H1 (cell line): ENCODE measurements at regions not wholly inside any gene's neighbourhood (a gene's known extent, or its start where the extent isn't known, plus 50 kb on each side); places are given as distances from the start of the nearest gene placed in this dataset.

Experiments
- CTCF ChIA-PET: fragments of 300-600 bp; sonication (Branson Sonifier 250); formaldehyde crosslinking; loops from one replicate; lab custom pipeline; 2021; ENCODE audit not compliant: partially characterized antibody; lab: Charles Lee
- POLR2A ChIA-PET: fragments of 300-600 bp; sonication (Branson Sonifier 250); formaldehyde crosslinking; loops from one replicate; lab custom pipeline; 2021; ENCODE audit warnings: inconsistent platforms; ENCODE audit not compliant: partially characterized antibody; lab: Charles Lee
- DNase-seq, 2 experiments: peaks; one replicate each; pipeline versions ENCODE4 v3.0.0 to v3.0.0-alpha.2; 2010 to 2022; ENCODE audit warnings: low spot score in 2 of 2, low read depth in 1 of 2, mixed read lengths in 1 of 2
- FAIRE-seq: peaks from 2 replicates; lab custom pipeline; 2011; peaks lifted over from hg19 to GRCh38; lab: Jason Lieb, UNC
- H2AFZ ChIP-seq: 2 replicates; pipeline ENCODE4 v1.8.1; 2012; ENCODE audit warnings: low read length, inconsistent platforms
- H2AK5ac ChIP-seq: 2 replicates; pipeline ENCODE4 v1.6.1; 2013; ENCODE audit warnings: low read depth, low read length
- H2BK120ac ChIP-seq: replicated peaks from 2 replicates; pipeline ENCODE3; 2013; ENCODE audit warnings: low read depth, low read length, inconsistent platforms
- H2BK12ac ChIP-seq: 2 replicates; pipeline ENCODE4 v1.6.1; 2013; ENCODE audit warnings: low read depth, low read length
- H2BK15ac ChIP-seq: 2 replicates; pipeline ENCODE4 v1.6.1; 2013; ENCODE audit warnings: low read length
- H2BK20ac ChIP-seq: 2 replicates; pipeline ENCODE4 v1.6.1; 2013; ENCODE audit warnings: low read length
- H2BK5ac ChIP-seq: 2 replicates; pipeline ENCODE4 v1.6.1; 2013; ENCODE audit warnings: low read depth, low read length
- H3K14ac ChIP-seq: 2 replicates; pipeline ENCODE4 v1.6.1; 2013; ENCODE audit warnings: inconsistent platforms; ENCODE audit not compliant: insufficient read length
- H3K18ac ChIP-seq: 2 replicates; pipeline ENCODE4 v1.6.1; 2013; ENCODE audit warnings: low read length; ENCODE audit errors: extremely low read depth
- H3K23ac ChIP-seq: 2 replicates; pipeline ENCODE4 v1.6.1; 2013; ENCODE audit warnings: inconsistent platforms; ENCODE audit not compliant: insufficient read length
- H3K23me2 ChIP-seq: 2 replicates; pipeline ENCODE4 v1.6.1; 2013; ENCODE audit warnings: low read depth, low read length
- H3K27ac ChIP-seq: 2 replicates; pipeline ENCODE4 v1.6.1; 2011; ENCODE audit warnings: low read depth, low read length, inconsistent platforms
- H3K27me3 ChIP-seq, 4 experiments: replicated peaks in 1 of 4; 1 replicate in 1 of 4; 2 replicates in 3 of 4; pipeline versions ENCODE4 v1.6.1 to v1.8.1; 2011 to 2013; ENCODE audit warnings: low read length in 3 of 4, mild to moderate bottlenecking in 3 of 4, inconsistent platforms in 2 of 4, mixed read lengths in 2 of 4, moderate library complexity in 1 of 4; ENCODE audit not compliant: control insufficient read depth in 3 of 4, insufficient read depth in 3 of 4; ENCODE audit errors: extremely low read depth in 1 of 4
- H3K36me3 ChIP-seq, 4 experiments: 2 replicates each; pipeline versions ENCODE4 v1.6.1 to v1.8.1; 2011 to 2013; ENCODE audit warnings: mild to moderate bottlenecking in 4 of 4, low read length in 3 of 4, moderate library complexity in 2 of 4, control low read depth in 1 of 4, inconsistent platforms in 1 of 4; ENCODE audit not compliant: insufficient read depth in 4 of 4, control insufficient read depth in 2 of 4
- H3K4ac ChIP-seq: replicated peaks from 2 replicates; pipeline ENCODE3; 2013; ENCODE audit warnings: low read length, low read depth, mixed read lengths, inconsistent platforms; ENCODE audit not compliant: insufficient read length
- H3K4me1 ChIP-seq, 4 experiments: replicated peaks in 1 of 4; 1 replicate in 1 of 4; 2 replicates in 3 of 4; pipeline versions ENCODE4 v1.6.1 to v1.8.1; 2011 to 2013; ENCODE audit warnings: low read length in 3 of 4, inconsistent platforms in 2 of 4, mixed read lengths in 1 of 4; ENCODE audit not compliant: insufficient read depth in 4 of 4, control insufficient read depth in 3 of 4
- H3K4me2 ChIP-seq, 2 experiments: 2 replicates each; pipeline versions ENCODE4 v1.6.1 to v1.8.1; 2011 to 2013; ENCODE audit warnings: low read depth in 2 of 2, low read length in 2 of 2, control low read depth in 1 of 2, inconsistent platforms in 1 of 2, mild to moderate bottlenecking in 1 of 2; ENCODE audit not compliant: insufficient read depth in 1 of 2
- H3K4me3 ChIP-seq, 4 experiments: fragments of 200-600, 300-600 bp in 1 of 4; sonication (generic), shearing (Covaris generic), sonication (Bioruptor Twin) in 1 of 4; 2 replicates each; pipeline versions ENCODE4 v1.5.1 to v1.8.1; 2011 to 2016; ENCODE audit warnings: low read length in 4 of 4, low read depth in 3 of 4, control low read depth in 2 of 4, inconsistent platforms in 2 of 4, mild to moderate bottlenecking in 2 of 4, mixed read lengths in 1 of 4, moderate library complexity in 1 of 4; ENCODE audit not compliant: insufficient read depth in 2 of 4; ENCODE audit errors: extremely low read depth in 1 of 4
- H3K56ac ChIP-seq: replicated peaks from 2 replicates; pipeline ENCODE3; 2013; ENCODE audit warnings: low read depth, mild to moderate bottlenecking, mixed read lengths, low read length, inconsistent platforms; ENCODE audit not compliant: insufficient read length
- H3K79me1 ChIP-seq: 2 replicates; pipeline ENCODE4 v1.6.1; 2013; ENCODE audit warnings: low read depth, low read length, control low read depth
- H3K79me2 ChIP-seq, 2 experiments: 2 replicates each; pipeline versions ENCODE4 v1.6.1 to v1.8.1; 2012 to 2013; ENCODE audit warnings: low read length in 2 of 2, mild to moderate bottlenecking in 2 of 2, inconsistent platforms in 1 of 2; ENCODE audit not compliant: insufficient read depth in 2 of 2, control insufficient read depth in 1 of 2
- H3K9ac ChIP-seq, 4 experiments: replicated peaks in 1 of 4; 1 replicate in 1 of 4; 2 replicates in 3 of 4; pipeline versions ENCODE4 v1.6.1 to v1.8.1; 2011 to 2013; ENCODE audit warnings: low read depth in 3 of 4, low read length in 3 of 4, control low read depth in 2 of 4, mild to moderate bottlenecking in 2 of 4, moderate library complexity in 2 of 4, inconsistent platforms in 1 of 4; ENCODE audit errors: extremely low read depth in 1 of 4
- H3K9me3 ChIP-seq, 2 experiments: 2 replicates each; pipeline versions ENCODE4 v1.6.1 to v1.8.1; 2012 to 2013; ENCODE audit warnings: mild to moderate bottlenecking in 2 of 2, moderate library complexity in 2 of 2, control low read depth in 1 of 2, inconsistent platforms in 1 of 2, low read depth in 1 of 2, low read length in 1 of 2, mixed read lengths in 1 of 2; ENCODE audit not compliant: insufficient read depth in 2 of 2
- H4K20me1 ChIP-seq, 2 experiments: replicated peaks in 1 of 2; 2 replicates each; pipeline versions ENCODE3 to v1.8.1; 2011 to 2013; ENCODE audit warnings: inconsistent platforms in 2 of 2, low read length in 2 of 2, mild to moderate bottlenecking in 1 of 2; ENCODE audit not compliant: insufficient read depth in 2 of 2, control insufficient read depth in 1 of 2
- H4K5ac ChIP-seq: 2 replicates; pipeline ENCODE4 v1.6.1; 2013; ENCODE audit warnings: low read length, low read depth, mixed read lengths, inconsistent platforms; ENCODE audit not compliant: insufficient read length
- H4K8ac ChIP-seq: 2 replicates; pipeline ENCODE4 v1.8.0; 2013; ENCODE audit warnings: mild to moderate bottlenecking, moderate library complexity, low read length, inconsistent platforms; ENCODE audit not compliant: insufficient read depth; ENCODE audit errors: extremely low read depth
- H4K91ac ChIP-seq: replicated peaks from 2 replicates; pipeline ENCODE3; 2013; ENCODE audit warnings: low read length, mixed read lengths, inconsistent platforms; ENCODE audit not compliant: insufficient read length
- EGR1 ChIP-seq: IDR thresholded peaks from 2 replicates; pipeline ENCODE4 v1.6.1; 2011; ENCODE audit warnings: low read depth, low read length, borderline replicate concordance
- EZH2 ChIP-seq: fragments of 200-600 bp; sonication (generic); IDR thresholded peaks from 2 replicates; pipeline ENCODE4 v1.7.1; 2012; ENCODE audit warnings: low read depth, mild to moderate bottlenecking, moderate library complexity, low read length, inconsistent platforms; ENCODE audit not compliant: severe bottlenecking
- KDM1A ChIP-seq: fragments of 200-600, 300-600 bp; sonication (generic); IDR thresholded peaks from 2 replicates; pipeline ENCODE4 v1.7.1; 2016; ENCODE audit warnings: mild to moderate bottlenecking, low read length, borderline replicate concordance
- WGBS, 2 experiments: shearing (Covaris generic) in 1 of 2; methylation state at CpG; one replicate each; pipeline versions ENCODE4 v1.1.6 to v1.1.7; 2013 to 2015; ENCODE audit warnings: low lambda C conversion rate in 2 of 2, mixed read lengths in 2 of 2, inconsistent platforms in 1 of 2, low coverage in 1 of 2, missing lambda C conversion rate in 1 of 2; ENCODE audit not compliant: insufficient replicate concordance in 2 of 2, insufficient coverage in 1 of 2, insufficient read length in 1 of 2; ENCODE audit errors: extremely low coverage in 1 of 2, missing lambda C conversion rate in 1 of 2; 5-methylcytosine and 5-hydroxymethylcytosine counted together

- Histone ChIP-seq H3K56ac (no peak overlapping the region), H2BK120ac (no peak overlapping the region), H3K79me1 (no peaks in the 10 kb centered on the region), H2AK5ac (no peak overlapping the region), H3K23me2 (no peaks in the 10 kb centered on the region), H2AFZ (no peak overlapping the region), H3K4me2 (no peak overlapping the region), H3K9ac (no peak overlapping the region), H4K20me1 (no peaks in the 10 kb centered on the region), H2BK12ac (no peak overlapping the region), H3K4me3 (no peak overlapping the region), H2BK20ac (no peak overlapping the region), H3K27me3 (no peaks in the 10 kb centered on the region), H3K79me2 (no peaks in the 10 kb centered on the region), H3K9me3 (no peaks in the 10 kb centered on the region; a peak in 1 of 4 replicates), H3K14ac (no peak overlapping the region), H3K18ac (no peak overlapping the region), H2BK5ac (no peak overlapping the region), H4K91ac (no peak overlapping the region), H4K5ac (no peak overlapping the region), H2BK15ac (no peak overlapping the region), H3K27ac (no peak overlapping the region), H3K4ac (no peak overlapping the region), H3K36me3 (no peaks in the 10 kb centered on the region), H3K23ac (no peak overlapping the region), H3K4me1 (no peaks in the 10 kb centered on the region; a peak in 1 of 7 replicates), H4K8ac (no peak overlapping the region)
- TF ChIP-seq KDM1A (no peak), EGR1 (no peak), EZH2 (no peak)
- no peak for FAIRE-seq
- WGBS, 2 experiments = 91% methylated on average over 1 of the region's 1 CpG; no CpG with 5 or more reads in 1 of the 2 experiments
- ChIA-PET POLR2A (no interaction called here), CTCF (no interaction called here)
- DNase-seq = no peak
These were observed 651.3 kb upstream of the KIRREL3 start for GRCh38 chr11:127651888-127652221.
